Osteoblast (primary cell): ENCODE measurements at regions not wholly inside any gene's neighbourhood (a gene's known extent, or its start where the extent isn't known, plus 50 kb on each side); places are given as distances from the start of the nearest gene placed in this dataset.

Source experiments
- DNase-seq: peaks from one replicate; pipeline ENCODE4 v3.0.0; 2011; ENCODE audit warnings: low spot score, mixed read lengths; ENCODE audit not compliant: insufficient read length; ENCODE audit errors: missing footprints
- H2AFZ ChIP-seq: 2 replicates; pipeline ENCODE4 v1.6.0; 2011; ENCODE audit warnings: mild to moderate bottlenecking, low read length
- H3K27ac ChIP-seq: 2 replicates; pipeline ENCODE4 v1.5.1; 2011; ENCODE audit warnings: mild to moderate bottlenecking, low read depth, low read length, moderate library complexity
- H3K27me3 ChIP-seq: 2 replicates; pipeline ENCODE4 v1.6.0; 2012; ENCODE audit warnings: mild to moderate bottlenecking, control low read depth, inconsistent platforms, low read length, moderate library complexity; ENCODE audit not compliant: insufficient read depth
- H3K36me3 ChIP-seq: 2 replicates; pipeline ENCODE4 v1.5.1; 2011; ENCODE audit warnings: mild to moderate bottlenecking, low read length, control low read depth, moderate library complexity; ENCODE audit not compliant: insufficient read depth
- H3K4me1 ChIP-seq: 2 replicates; pipeline ENCODE4 v1.5.1; 2011; ENCODE audit warnings: mild to moderate bottlenecking, low read length, control low read depth, moderate library complexity; ENCODE audit not compliant: insufficient read depth
- H3K4me2 ChIP-seq: 2 replicates; pipeline ENCODE4 v1.6.0; 2011; ENCODE audit warnings: mild to moderate bottlenecking, low read length; ENCODE audit not compliant: insufficient read depth
- H3K4me3 ChIP-seq: fragments of 200-600 bp; sonication (generic); 3 replicates; pipeline ENCODE4 v1.5.1; 2012; ENCODE audit warnings: mild to moderate bottlenecking, low read length, inconsistent platforms; ENCODE audit not compliant: insufficient read depth
- H3K79me2 ChIP-seq: 2 replicates; pipeline ENCODE4 v1.6.0; 2012; ENCODE audit warnings: mild to moderate bottlenecking, low read length, control low read depth, inconsistent platforms; ENCODE audit not compliant: insufficient read depth
- H3K9me3 ChIP-seq: 2 replicates; pipeline ENCODE4 v1.5.1; 2011; ENCODE audit warnings: low read depth, low read length, control low read depth
- H4K20me1 ChIP-seq: 2 replicates; pipeline ENCODE4 v1.6.0; 2012; ENCODE audit warnings: mild to moderate bottlenecking, low read length, control low read depth; ENCODE audit not compliant: insufficient read depth
- TF ChIP-seq, protein P1 (sequence below): IDR thresholded peaks from 2 replicates; pipeline ENCODE4 v1.5.1; 2011; ENCODE audit warnings: mild to moderate bottlenecking, low read depth, low read length, moderate library complexity; ENCODE audit errors: extremely low read depth

- no peaks in the 10 kb centered on the region for H3K79me2 ChIP-seq
- no peak overlapping the region for H3K4me3 ChIP-seq
- H2AFZ ChIP-seq, result peak overlapping the region; percentile 72
- H3K27me3 ChIP-seq, result no peaks in the 10 kb centered on the region
- H3K27ac ChIP-seq, result no peak overlapping the region
- no peak for DNase-seq
- H3K9me3 ChIP-seq, result no peaks in the 10 kb centered on the region
- H3K36me3 ChIP-seq, result no peaks in the 10 kb centered on the region
- H4K20me1 ChIP-seq, result no peaks in the 10 kb centered on the region
- TF ChIP-seq, protein P1, sequence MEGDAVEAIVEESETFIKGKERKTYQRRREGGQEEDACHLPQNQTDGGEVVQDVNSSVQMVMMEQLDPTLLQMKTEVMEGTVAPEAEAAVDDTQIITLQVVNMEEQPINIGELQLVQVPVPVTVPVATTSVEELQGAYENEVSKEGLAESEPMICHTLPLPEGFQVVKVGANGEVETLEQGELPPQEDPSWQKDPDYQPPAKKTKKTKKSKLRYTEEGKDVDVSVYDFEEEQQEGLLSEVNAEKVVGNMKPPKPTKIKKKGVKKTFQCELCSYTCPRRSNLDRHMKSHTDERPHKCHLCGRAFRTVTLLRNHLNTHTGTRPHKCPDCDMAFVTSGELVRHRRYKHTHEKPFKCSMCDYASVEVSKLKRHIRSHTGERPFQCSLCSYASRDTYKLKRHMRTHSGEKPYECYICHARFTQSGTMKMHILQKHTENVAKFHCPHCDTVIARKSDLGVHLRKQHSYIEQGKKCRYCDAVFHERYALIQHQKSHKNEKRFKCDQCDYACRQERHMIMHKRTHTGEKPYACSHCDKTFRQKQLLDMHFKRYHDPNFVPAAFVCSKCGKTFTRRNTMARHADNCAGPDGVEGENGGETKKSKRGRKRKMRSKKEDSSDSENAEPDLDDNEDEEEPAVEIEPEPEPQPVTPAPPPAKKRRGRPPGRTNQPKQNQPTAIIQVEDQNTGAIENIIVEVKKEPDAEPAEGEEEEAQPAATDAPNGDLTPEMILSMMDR, result no peak
- peak overlapping the region; percentile 18 for H3K4me2 ChIP-seq
- no peaks in the 10 kb centered on the region for H3K4me1 ChIP-seq
Measured at GRCh38 chrX:39930786-39931528, 166.8 kb downstream of the BCOR start.

DNA sequence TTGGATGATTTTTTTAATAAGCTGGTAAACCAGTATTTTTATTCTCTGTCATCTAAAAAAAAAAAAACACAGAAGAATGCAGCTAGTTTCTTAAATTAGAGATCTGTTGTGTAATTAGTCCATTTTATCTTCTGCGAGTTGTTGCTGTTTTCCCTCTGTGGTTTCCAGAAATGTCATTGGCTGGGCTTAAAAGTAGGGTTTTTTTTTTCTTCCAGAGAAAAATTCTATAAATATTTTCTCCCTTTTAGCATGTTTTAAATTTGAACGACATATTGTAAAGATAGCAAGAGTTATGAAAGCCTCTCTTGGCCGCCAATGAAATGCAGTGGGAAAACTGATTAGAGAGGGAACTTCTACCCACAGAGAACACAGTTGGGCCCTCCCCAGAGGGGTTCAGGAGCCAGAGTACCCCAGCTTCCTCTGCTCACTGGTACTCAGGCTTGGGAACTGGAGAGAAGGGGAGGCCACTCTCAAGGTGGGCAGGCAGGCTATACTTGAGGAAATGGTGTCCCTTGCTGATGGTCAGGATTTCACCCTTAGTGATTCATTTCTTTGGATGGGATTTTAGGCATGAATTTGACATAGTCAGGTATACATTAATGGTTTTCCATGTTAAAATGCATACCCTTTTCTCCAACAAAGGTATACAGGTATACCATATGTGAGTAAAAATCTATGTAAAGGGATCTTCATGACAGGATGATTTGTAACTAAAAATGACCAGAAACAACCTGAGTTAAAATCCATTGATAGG, 166.1 kb downstream of the BCOR start:
- no peaks in the 10 kb centered on the region for H3K36me3 ChIP-seq
- no peak overlapping the region for H3K4me3 ChIP-seq
- no peaks in the 10 kb centered on the region for H3K27me3 ChIP-seq
- no peaks in the 10 kb centered on the region for H3K4me1 ChIP-seq
- no peak overlapping the region for H3K4me2 ChIP-seq
- TF ChIP-seq, protein P1, result no peak
- DNase-seq, result peak; percentile 66
- H2AFZ ChIP-seq, result peak overlapping the region; percentile 26
- no peaks in the 10 kb centered on the region for H3K79me2 ChIP-seq
- H3K27ac ChIP-seq, result no peak overlapping the region
- H4K20me1 ChIP-seq, result no peaks in the 10 kb centered on the region
- H3K9me3 ChIP-seq, result no peaks in the 10 kb centered on the region

DNA sequence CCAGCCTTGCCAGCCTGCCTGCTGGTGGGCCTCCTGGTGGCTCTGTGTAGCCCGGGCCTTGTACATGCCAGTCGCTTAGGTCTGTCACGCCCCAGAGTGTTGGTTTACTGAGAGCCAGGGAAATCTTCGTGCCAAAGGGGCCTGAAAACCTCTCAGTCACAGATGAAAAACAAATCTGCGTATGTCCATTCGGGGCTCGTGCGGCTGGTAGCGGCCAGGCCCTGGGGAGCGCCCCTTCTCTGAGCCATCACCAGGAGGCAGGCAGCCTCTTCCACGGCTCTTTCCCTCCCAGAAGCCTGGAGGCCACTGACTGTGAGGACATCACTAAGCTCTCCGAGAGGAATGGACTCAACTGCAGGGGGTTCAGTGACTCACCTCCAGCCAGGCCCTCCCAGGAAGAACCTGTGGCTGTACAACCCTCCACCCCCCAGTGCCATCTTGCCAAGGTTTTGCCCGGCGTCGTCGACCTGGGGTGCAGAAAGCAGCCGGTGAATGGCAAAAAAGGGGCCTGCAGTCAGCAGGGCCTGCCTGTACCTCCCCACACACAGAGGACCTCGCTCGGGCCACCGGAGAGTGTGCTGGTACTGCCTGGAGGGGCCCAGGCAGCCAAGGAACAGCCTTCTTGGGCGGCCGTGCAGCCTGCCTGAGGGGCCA, 162.2 kb downstream of the BCOR start:
- H3K36me3 ChIP-seq, result no peaks in the 10 kb centered on the region
- H4K20me1 ChIP-seq, result no peaks in the 10 kb centered on the region
- H2AFZ ChIP-seq, result no peak overlapping the region
- H3K27me3 ChIP-seq, result no peaks in the 10 kb centered on the region
- TF ChIP-seq, protein P1, result no peak
- H3K9me3 ChIP-seq, result no peaks in the 10 kb centered on the region
- no peaks in the 10 kb centered on the region for H3K79me2 ChIP-seq
- no peak overlapping the region for H3K4me3 ChIP-seq
- no peaks in the 10 kb centered on the region for H3K4me1 ChIP-seq
- H3K4me2 ChIP-seq, result no peak overlapping the region
- no peak overlapping the region for H3K27ac ChIP-seq
- DNase-seq, result no peak
